HCT116 (cell line): ENCODE measurements at regions not wholly inside any gene's neighbourhood (a gene's known extent, or its start where the extent isn't known, plus 50 kb on each side); places are given as distances from the start of the nearest gene placed in this dataset.

Experiments used
- CTCF ChIP-seq, 3 experiments: fragments of 200-600 bp in 1 of 3; sonication (generic) in 1 of 3; IDR thresholded peaks in 2 of 3; conservative IDR thresholded peaks in 1 of 3; 2 replicates each; pipeline ENCODE4 v1.5.1; 2012 to 2017; ENCODE audit warnings: low read depth in 2 of 3, low read length in 2 of 3, antibody characterized with exemption in 1 of 3, borderline replicate concordance in 1 of 3, control low read depth in 1 of 3, mild to moderate bottlenecking in 1 of 3, mixed read lengths in 1 of 3, mixed run types in 1 of 3, moderate library complexity in 1 of 3; ENCODE audit not compliant: insufficient read depth in 1 of 3
- EZH2 ChIP-seq: fragments of 200-600 bp; sonication (generic); IDR thresholded peaks from 2 replicates; pipeline ENCODE4 v1.6.1; 2017; ENCODE audit warnings: antibody characterized with exemption, mixed run types
- REST ChIP-seq: IDR thresholded peaks from 2 replicates; pipeline ENCODE4 v1.6.1; 2012; ENCODE audit warnings: low read depth
- SRF ChIP-seq: IDR thresholded peaks from 2 replicates; pipeline ENCODE4 v1.6.1; 2012; ENCODE audit warnings: low read depth
- YY1 ChIP-seq: IDR thresholded peaks from 2 replicates; pipeline ENCODE4 v1.6.1; 2011; ENCODE audit warnings: low read length, low read depth, moderate library complexity, mild to moderate bottlenecking; ENCODE audit not compliant: insufficient replicate concordance; ENCODE audit errors: extremely low read depth

- TF ChIP-seq EZH2 (no peak), YY1 (no peak), CTCF (IDR thresholded peaks at IDR 0.05 in 2 of 3, conservative IDR thresholded peaks at IDR 0.05 in 1 of 3; ENCODE audit: borderline replicate concordance in 1 of 3, insufficient read depth in 1 of 3, low read depth in 2 of 3, low read length in 2 of 3) (no peak), SRF (no peak), REST (no peak)
Observed at GRCh38 chr5:102690910-102691309, 64.2 kb upstream of the PAM start.
